Heart right ventricle (tissue), 16 donors: ENCODE measurements at regions not wholly inside any gene's neighbourhood (a gene's known extent, or its start where the extent isn't known, plus 50 kb on each side); places are given as distances from the start of the nearest gene placed in this dataset.

Source experiments
- ATAC-seq, 8 donors: fragments of 200-7000 bp; cut with Tn5 transposase; one replicate each; pipeline ENCODE4 v1.9.1; 2020; ENCODE audit warnings: mild to moderate bottlenecking in 8 of 8, moderate library complexity in 8 of 8, moderate number of reproducible peaks in 1 of 8
- DNase-seq, 2 donors: peaks; one replicate each; pipeline ENCODE4 v3.0.0-alpha.2; 2020
- H3K27ac ChIP-seq, 10 donors: fragments of 200-600 bp; sonication (generic) in 2 of 10; one replicate each; pipeline versions ENCODE4 v1.5.0 to v1.8.0; 2020 to 2022; ENCODE audit warnings: mild to moderate bottlenecking in 3 of 10
- H3K27me3 ChIP-seq, 7 donors: fragments of 200-600 bp; one replicate each; pipeline ENCODE4 v1.8.0; 2021 to 2022; ENCODE audit warnings: mild to moderate bottlenecking in 2 of 7
- H3K36me3 ChIP-seq, 9 donors: fragments of 200-600 bp; sonication (generic) in 1 of 9; one replicate each; pipeline versions ENCODE4 v1.5.0 to v1.8.0; 2020 to 2022; ENCODE audit warnings: mild to moderate bottlenecking in 2 of 9
- H3K4me1 ChIP-seq, 9 donors: fragments of 200-600 bp; sonication (generic) in 1 of 9; one replicate each; pipeline versions ENCODE4 v1.5.0 to v1.8.0; 2020 to 2022; ENCODE audit warnings: mild to moderate bottlenecking in 4 of 9
- H3K4me3 ChIP-seq, 10 donors: fragments of 200-600 bp; sonication (generic) in 2 of 10; one replicate each; pipeline versions ENCODE4 v1.5.0 to v1.8.0; 2020 to 2022; ENCODE audit warnings: mild to moderate bottlenecking in 7 of 10, moderate library complexity in 2 of 10
- H3K9me3 ChIP-seq, 11 donors: fragments of 200-600 bp in 10 of 11; sonication (generic) in 2 of 11; one replicate each; pipeline versions ENCODE4 v1.5.0 to v1.8.0; 2013 to 2022; ENCODE audit warnings: mild to moderate bottlenecking in 2 of 11, control low read depth in 1 of 11, moderate library complexity in 1 of 11
- WGBS, 2 donors: extraction: QIAGEN DNeasy Blood & Tissue Kit; methylation state at CpG; one replicate each; pipeline ENCODE4 v1.1.7; 2013; ENCODE audit warnings: inconsistent platforms in 1 of 2; 5-methylcytosine and 5-hydroxymethylcytosine counted together
- intact Hi-C, 10 donors: fragments of 100-400 bp; cut with DNase I; formaldehyde crosslinking; loops; one replicate each; pipeline versions ENCODE4 v1.11.1 to v1.14.2; 2022
- TF ChIP-seq, protein P1 (sequence below), 9 donors: fragments of 200-600 bp; sonication (generic) in 2 of 9; IDR thresholded peaks; one replicate each; pipeline versions ENCODE4 v1.5.0 to v1.8.0; 2021 to 2022; ENCODE audit warnings: antibody characterized with exemption in 9 of 9, mild to moderate bottlenecking in 5 of 9, moderate library complexity in 1 of 9
- donor health status: Arrhythmogenic right ventricular cardiomyopathy.
- donor health status: ischemic (EF 13 %, LVEDD 7.1; RV severe dilation, severe dysfunction).
- donor health status: healthy with polysubstance abuse.
- donor health status: DM: no; HTN: yes; CAD: no.
- donor health status: DM: no; HTN: no; CAD: no.
- donor health status: ischemic (EF 25% LVEDD 6.9; RV normal size, moderate dysfunction).
- donor health status: ischemic (EF 25% LVEDD 5.7; RV mildly dilated, moderate dysfunction).
- donor health status: healthy.
- donor health status: DM: yes; HTN: yes; CAD: no.
- donor health status: Ischemic cardiomyopathy.
- donor health status: ischemic (EF 35%, LVEDD 5.7; RV mildly dilated, moderate dysfunction).
- donor health status: nonischemic (EF 11% LVEDD 7.7; RV severe dilation, severe dysfunction).
- donor health status: DM: yes; HTN: yes; CAD: no.
- donor health status: PGD.
- donor health status: ischemic (EF 29% LVEDD 5.4; RV normal size, mild dysfunction).
- donor health status: nonischemic (EF 23%, LVEDD 6.1; RV moderate dilation, normal function).

DNA sequence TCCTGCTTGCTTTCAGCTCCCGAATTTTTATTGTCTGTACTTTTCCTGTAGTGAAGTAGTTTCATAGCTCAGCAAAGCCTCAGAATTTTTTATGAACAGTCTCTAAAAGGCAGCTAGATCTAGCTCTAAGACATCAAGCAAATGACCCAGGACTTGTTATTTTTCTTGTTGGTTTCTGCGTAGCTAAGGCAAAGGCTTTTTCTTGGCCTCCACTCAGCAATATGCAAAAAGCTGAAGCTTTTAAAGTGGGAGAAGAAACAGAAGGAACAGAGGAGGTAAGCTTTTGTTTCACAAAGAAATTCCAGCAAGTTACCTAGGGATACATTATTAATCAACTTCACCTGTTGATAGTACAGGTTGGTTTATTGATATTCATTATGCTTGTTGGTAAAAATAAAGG, 235.9 kb downstream of the PCDH20 start:
- intact Hi-C loops, result no loop called here
- peaks cover 0 to 7% (median 0%) of the 10 kb centered on the region in 9 donors for H3K4me1 ChIP-seq
- WGBS, 2 donors, result 71 to 72% methylated on average over 2 of the region's 2 CpGs
- TF ChIP-seq, protein P1, sequence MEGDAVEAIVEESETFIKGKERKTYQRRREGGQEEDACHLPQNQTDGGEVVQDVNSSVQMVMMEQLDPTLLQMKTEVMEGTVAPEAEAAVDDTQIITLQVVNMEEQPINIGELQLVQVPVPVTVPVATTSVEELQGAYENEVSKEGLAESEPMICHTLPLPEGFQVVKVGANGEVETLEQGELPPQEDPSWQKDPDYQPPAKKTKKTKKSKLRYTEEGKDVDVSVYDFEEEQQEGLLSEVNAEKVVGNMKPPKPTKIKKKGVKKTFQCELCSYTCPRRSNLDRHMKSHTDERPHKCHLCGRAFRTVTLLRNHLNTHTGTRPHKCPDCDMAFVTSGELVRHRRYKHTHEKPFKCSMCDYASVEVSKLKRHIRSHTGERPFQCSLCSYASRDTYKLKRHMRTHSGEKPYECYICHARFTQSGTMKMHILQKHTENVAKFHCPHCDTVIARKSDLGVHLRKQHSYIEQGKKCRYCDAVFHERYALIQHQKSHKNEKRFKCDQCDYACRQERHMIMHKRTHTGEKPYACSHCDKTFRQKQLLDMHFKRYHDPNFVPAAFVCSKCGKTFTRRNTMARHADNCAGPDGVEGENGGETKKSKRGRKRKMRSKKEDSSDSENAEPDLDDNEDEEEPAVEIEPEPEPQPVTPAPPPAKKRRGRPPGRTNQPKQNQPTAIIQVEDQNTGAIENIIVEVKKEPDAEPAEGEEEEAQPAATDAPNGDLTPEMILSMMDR (IDR thresholded peaks at IDR 0.05), result no peak
- ATAC-seq (no peak), DNase-seq (no peak)
- H3K4me3 ChIP-seq, result no peak overlapping the region
- H3K27me3 ChIP-seq, result no peaks in the 10 kb centered on the region
- H3K9me3 ChIP-seq, result peaks cover 0 to 10% (median 0%) of the 10 kb centered on the region in 11 donors
- no peak overlapping the region for H3K27ac ChIP-seq
- H3K36me3 ChIP-seq, result no peaks in the 10 kb centered on the region

DNA sequence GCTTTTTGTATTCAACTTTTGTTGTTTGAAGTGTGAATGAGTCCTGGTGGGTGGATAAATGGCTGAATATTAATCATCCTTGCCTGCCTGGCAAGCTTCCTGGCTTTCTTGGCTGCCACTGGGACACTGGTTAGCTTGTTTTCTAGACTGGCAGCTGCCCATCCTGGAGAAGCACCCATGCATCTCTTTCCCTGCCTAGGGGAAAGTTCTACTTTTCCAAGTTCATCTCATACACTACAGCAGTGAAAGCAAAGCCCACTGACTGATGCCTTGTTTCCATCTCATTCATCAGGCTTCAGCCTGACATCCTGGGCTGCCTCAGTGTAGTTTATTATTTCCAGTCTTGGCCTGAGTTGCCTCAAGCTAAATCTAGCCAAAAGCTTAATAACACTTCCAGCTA, 244.8 kb downstream of the PCDH20 start:
- peak in 1 of 8 donors; percentile 35 for ATAC-seq

DNA sequence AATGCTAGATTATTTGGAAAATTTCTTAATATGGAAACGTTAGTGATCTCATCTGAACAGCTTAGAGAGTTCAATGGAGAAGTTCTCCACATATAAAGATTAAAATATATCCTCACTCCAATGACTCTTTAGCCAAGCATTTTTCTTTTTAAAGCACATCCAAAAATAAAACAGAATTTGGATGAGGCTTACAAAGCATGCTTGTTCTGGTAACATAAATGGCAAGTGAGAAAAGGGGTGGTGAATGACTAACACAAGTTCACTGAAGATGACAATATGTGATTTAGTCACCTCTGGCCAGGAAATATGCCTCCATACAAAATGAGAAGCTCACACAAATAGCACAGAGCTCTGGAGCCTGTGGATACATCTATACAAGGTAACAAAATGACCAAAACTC, 253.0 kb downstream of the PCDH20 start:
- Histone ChIP-seq H3K27me3 (no peaks in the 10 kb centered on the region), H3K4me3 (no peak overlapping the region), H3K27ac (peak overlapping the region in 9 of 10 donors; percentile 32 to 83 (median 64)), H3K4me1 (peaks cover 0 to 21% (median 12%) of the 10 kb centered on the region in 9 donors), H3K36me3 (no peaks in the 10 kb centered on the region), H3K9me3 (no peaks in the 10 kb centered on the region)
- intact Hi-C loops, result loop anchor here in 1 of 10 donors (10.0 kb wide), 1 partner anchor 188 kb away; no protein-coding TSS in a partner anchor
- TF ChIP-seq, protein P1 (IDR thresholded peaks at IDR 0.05), result no peak
- DNase-seq, result no peak
- 10 to 25% methylated on average over 1 of the region's 1 CpG for WGBS, 2 donors
- peak; percentile 65 to 95 (median 86) for ATAC-seq

More for the DNA sequence above, 244.8 kb downstream of the PCDH20 start:
- no peak overlapping the region for H3K4me3 ChIP-seq
- H3K27me3 ChIP-seq, result no peaks in the 10 kb centered on the region
- peak in 1 of 2 donors; percentile 9 for DNase-seq
- no peaks in the 10 kb centered on the region for H3K36me3 ChIP-seq
- H3K27ac ChIP-seq, result no peak overlapping the region
- no peaks in the 10 kb centered on the region for H3K4me1 ChIP-seq
- peaks cover 0 to 10% (median 0%) of the 10 kb centered on the region in 11 donors for H3K9me3 ChIP-seq
- TF ChIP-seq, protein P1 (IDR thresholded peaks at IDR 0.05), result no peak
- intact Hi-C loops, result no loop called here

GRCh38 chr13:61162106-61162505, 253.5 kb downstream of the PCDH20 start:
- Histone ChIP-seq H3K36me3 (no peaks in the 10 kb centered on the region), H3K4me1 (peaks cover 0 to 21% (median 12%) of the 10 kb centered on the region in 9 donors), H3K27ac (peak overlapping the region in 9 of 10 donors; percentile 32 to 83 (median 64)), H3K9me3 (no peaks in the 10 kb centered on the region), H3K4me3 (no peak overlapping the region), H3K27me3 (no peaks in the 10 kb centered on the region)
- TF ChIP-seq, protein P1 (IDR thresholded peaks at IDR 0.05), result no peak
- DNase-seq (no peak), ATAC-seq (peak in 5 of 8 donors; percentile 35 to 68 (median 42))
- intact Hi-C loops, result loop anchor here in 1 of 10 donors (10.0 kb wide), 1 partner anchor 187 kb away; no protein-coding TSS in a partner anchor
- 23 to 28% methylated on average over 3 of the region's 3 CpGs for WGBS, 2 donors
